GM12875 (cell line): ENCODE measurements at regions not wholly inside any gene's neighbourhood (a gene's known extent, or its start where the extent isn't known, plus 50 kb on each side); places are given as distances from the start of the nearest gene placed in this dataset.

Source experiments
- H3K4me3 ChIP-seq: one replicate; pipeline ENCODE4 v1.5.1; 2011; ENCODE audit warnings: low read depth, low read length, control low read depth
- CTCF ChIP-seq: IDR thresholded peaks from 2 replicates; pipeline ENCODE4 v1.5.1; 2011; ENCODE audit warnings: low read depth, mild to moderate bottlenecking, control low read depth, inconsistent platforms, low read length, moderate library complexity, borderline replicate concordance; ENCODE audit not compliant: insufficient read depth

- no peak overlapping the region for H3K4me3 ChIP-seq
- no peak for TF ChIP-seq CTCF
Measured at GRCh38 chr14:85732031-85732430, 202.1 kb downstream of the FLRT2 start.

- H3K4me3 ChIP-seq = no peak overlapping the region
- no peak for TF ChIP-seq CTCF
Measured at GRCh38 chr14:85731186-85731585, 201.2 kb downstream of the FLRT2 start.

- no peak for TF ChIP-seq CTCF
Measured at GRCh38 chr14:85728476-85729065, 198.6 kb downstream of the FLRT2 start.

GRCh38 chr14:85714069-85714468 lies 184.1 kb downstream of the FLRT2 start:
- no peak overlapping the region for H3K4me3 ChIP-seq
- no peak for TF ChIP-seq CTCF

More at GRCh38 chr14:85728476-85729065, 198.6 kb downstream of the FLRT2 start:
- H3K4me3 ChIP-seq = no peak overlapping the region

GRCh38 chr14:85711620-85712019 lies 181.7 kb downstream of the FLRT2 start:
- TF ChIP-seq CTCF = no peak
- no peak overlapping the region for H3K4me3 ChIP-seq
